Endothelial cell (in vitro differentiated cells): ENCODE measurements at regions not wholly inside any gene's neighbourhood (a gene's known extent, or its start where the extent isn't known, plus 50 kb on each side); places are given as distances from the start of the nearest gene placed in this dataset.

ENCODE experiments used
- DNase-seq: peaks from one replicate; pipeline ENCODE4 v3.0.0; 2021; ENCODE audit warnings: low spot score
- H3K27ac Mint-ChIP-seq: one replicate; pipeline ENCODE4 v1.8.0; 2021; ENCODE audit warnings: mixed read lengths, inconsistent platforms; ENCODE audit not compliant: unreplicated experiment
- H3K27me3 Mint-ChIP-seq: one replicate; pipeline ENCODE4 v1.8.0; 2021; ENCODE audit warnings: mild to moderate bottlenecking, moderate library complexity, mixed read lengths, inconsistent platforms; ENCODE audit not compliant: unreplicated experiment
- H3K36me3 Mint-ChIP-seq: one replicate; pipeline ENCODE4 v1.8.0; 2021; ENCODE audit warnings: mild to moderate bottlenecking, low read depth, mixed read lengths, inconsistent platforms; ENCODE audit not compliant: unreplicated experiment
- H3K4me1 Mint-ChIP-seq: one replicate; pipeline ENCODE4 v1.8.0; 2021; ENCODE audit warnings: mild to moderate bottlenecking, mixed read lengths, inconsistent platforms; ENCODE audit not compliant: unreplicated experiment
- H3K4me3 Mint-ChIP-seq: one replicate; pipeline ENCODE4 v1.8.0; 2021; ENCODE audit warnings: mild to moderate bottlenecking, mixed read lengths, inconsistent platforms; ENCODE audit not compliant: unreplicated experiment
- H3K9me3 Mint-ChIP-seq: one replicate; pipeline ENCODE4 v1.8.0; 2021; ENCODE audit warnings: mixed read lengths, inconsistent platforms; ENCODE audit not compliant: unreplicated experiment
- TF ChIP-seq, protein P1 (sequence below): fragments of 200-600 bp; sonication (generic); IDR thresholded peaks from one replicate; pipeline ENCODE4 v1.5.0; 2021; ENCODE audit warnings: antibody characterized with exemption; ENCODE audit not compliant: unreplicated experiment

DNA sequence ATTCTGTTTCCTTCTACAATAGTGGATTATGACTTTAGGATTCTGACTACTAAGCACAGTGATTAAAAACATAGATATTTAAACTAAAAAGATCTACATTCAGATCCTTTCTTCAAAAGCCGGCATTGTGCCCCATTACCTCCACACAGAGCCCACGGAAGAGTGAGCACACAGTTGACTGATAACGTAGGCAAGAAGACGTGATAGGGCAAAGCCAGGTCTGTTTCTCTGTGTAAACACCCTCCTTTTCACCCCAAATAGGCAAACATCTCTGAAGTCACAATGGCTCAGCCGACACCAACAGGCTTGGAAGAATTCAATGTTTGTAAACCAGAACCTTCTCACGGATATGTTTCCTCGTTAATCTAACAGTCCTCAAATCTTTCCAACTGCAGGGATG lies 302.9 kb downstream of the CMPK2 start:
- Mint-ChIP-seq H3K36me3 (no peaks in the 10 kb centered on the region), H3K9me3 (peaks cover 9% of the 10 kb centered on the region), H3K27ac (no peak overlapping the region), H3K4me1 (no peaks in the 10 kb centered on the region), H3K27me3 (no peaks in the 10 kb centered on the region), H3K4me3 (no peak overlapping the region)
- TF ChIP-seq, protein P1, sequence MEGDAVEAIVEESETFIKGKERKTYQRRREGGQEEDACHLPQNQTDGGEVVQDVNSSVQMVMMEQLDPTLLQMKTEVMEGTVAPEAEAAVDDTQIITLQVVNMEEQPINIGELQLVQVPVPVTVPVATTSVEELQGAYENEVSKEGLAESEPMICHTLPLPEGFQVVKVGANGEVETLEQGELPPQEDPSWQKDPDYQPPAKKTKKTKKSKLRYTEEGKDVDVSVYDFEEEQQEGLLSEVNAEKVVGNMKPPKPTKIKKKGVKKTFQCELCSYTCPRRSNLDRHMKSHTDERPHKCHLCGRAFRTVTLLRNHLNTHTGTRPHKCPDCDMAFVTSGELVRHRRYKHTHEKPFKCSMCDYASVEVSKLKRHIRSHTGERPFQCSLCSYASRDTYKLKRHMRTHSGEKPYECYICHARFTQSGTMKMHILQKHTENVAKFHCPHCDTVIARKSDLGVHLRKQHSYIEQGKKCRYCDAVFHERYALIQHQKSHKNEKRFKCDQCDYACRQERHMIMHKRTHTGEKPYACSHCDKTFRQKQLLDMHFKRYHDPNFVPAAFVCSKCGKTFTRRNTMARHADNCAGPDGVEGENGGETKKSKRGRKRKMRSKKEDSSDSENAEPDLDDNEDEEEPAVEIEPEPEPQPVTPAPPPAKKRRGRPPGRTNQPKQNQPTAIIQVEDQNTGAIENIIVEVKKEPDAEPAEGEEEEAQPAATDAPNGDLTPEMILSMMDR: no peak
- no peak for DNase-seq

DNA sequence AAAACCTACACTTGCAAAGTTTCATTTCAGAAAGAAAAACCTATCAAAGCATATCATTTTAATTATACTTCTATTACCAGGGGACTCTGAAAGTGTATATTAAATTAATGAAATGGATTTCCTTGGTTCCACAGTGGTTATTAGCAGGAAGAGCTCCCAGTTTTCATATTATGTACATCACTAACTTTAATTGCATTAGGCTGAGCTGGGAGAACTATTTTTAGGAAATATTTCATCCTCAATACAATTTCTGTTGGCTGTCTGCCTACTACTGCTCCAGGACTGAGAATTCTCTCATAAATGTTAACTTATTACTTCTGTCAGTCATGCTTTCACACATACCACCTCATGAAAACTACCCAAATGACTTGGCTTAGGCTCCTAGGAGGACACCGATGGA lies 301.4 kb downstream of the CMPK2 start:
- H3K27me3 Mint-ChIP-seq: no peaks in the 10 kb centered on the region
- H3K36me3 Mint-ChIP-seq: no peaks in the 10 kb centered on the region
- H3K27ac Mint-ChIP-seq: no peak overlapping the region
- no peak overlapping the region for H3K4me3 Mint-ChIP-seq
- TF ChIP-seq, protein P1: no peak
- H3K4me1 Mint-ChIP-seq: no peaks in the 10 kb centered on the region
- peaks cover 9% of the 10 kb centered on the region for H3K9me3 Mint-ChIP-seq
- DNase-seq: no peak

DNA sequence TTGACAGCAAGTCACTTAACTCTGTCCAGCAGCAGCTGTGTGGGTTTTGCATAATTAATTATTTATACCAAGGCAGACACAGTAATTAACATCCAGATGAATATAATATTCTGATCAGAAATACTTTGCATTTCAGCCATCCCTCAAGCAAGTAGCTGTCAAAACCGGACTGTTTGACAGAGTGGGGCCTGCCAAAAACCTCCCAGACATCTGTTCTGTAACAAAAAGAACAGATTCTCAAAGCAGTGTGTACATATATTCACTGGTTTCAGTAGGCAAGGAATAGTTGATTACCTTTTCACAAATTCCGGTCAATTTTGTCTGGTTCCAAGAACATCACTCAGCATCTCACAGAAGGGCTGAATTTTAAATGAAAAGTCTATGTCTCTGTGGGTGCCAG lies 291.6 kb downstream of the CMPK2 start:
- no peak overlapping the region for H3K4me3 Mint-ChIP-seq
- no peaks in the 10 kb centered on the region for H3K9me3 Mint-ChIP-seq
- H3K4me1 Mint-ChIP-seq: no peaks in the 10 kb centered on the region
- DNase-seq: no peak
- H3K27ac Mint-ChIP-seq: no peak overlapping the region
- TF ChIP-seq, protein P1: no peak
- H3K27me3 Mint-ChIP-seq: no peaks in the 10 kb centered on the region
- no peaks in the 10 kb centered on the region for H3K36me3 Mint-ChIP-seq

DNA sequence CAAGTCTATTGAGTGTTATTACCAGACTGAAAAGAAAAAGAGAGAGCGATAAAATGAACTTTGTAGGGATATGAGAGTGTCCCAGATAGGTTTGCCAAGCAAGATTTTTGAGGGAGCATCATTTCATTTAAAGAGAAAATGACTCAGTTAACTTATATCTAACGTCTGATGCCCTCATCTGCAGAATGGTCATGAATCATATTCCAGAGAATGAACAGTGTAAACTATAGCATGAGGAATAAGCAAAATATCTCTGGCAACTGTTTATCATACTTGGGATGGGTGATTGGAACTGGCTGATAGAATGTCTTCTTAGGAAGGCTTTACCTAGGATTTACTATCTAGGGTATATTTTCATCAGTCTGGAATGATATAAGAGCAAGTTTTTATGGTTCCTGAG lies 289.4 kb downstream of the CMPK2 start:
- Mint-ChIP-seq H3K27ac (no peak overlapping the region), H3K4me1 (no peaks in the 10 kb centered on the region), H3K9me3 (no peaks in the 10 kb centered on the region), H3K4me3 (no peak overlapping the region), H3K27me3 (no peaks in the 10 kb centered on the region), H3K36me3 (no peaks in the 10 kb centered on the region)
- TF ChIP-seq, protein P1: no peak
- DNase-seq: no peak

DNA sequence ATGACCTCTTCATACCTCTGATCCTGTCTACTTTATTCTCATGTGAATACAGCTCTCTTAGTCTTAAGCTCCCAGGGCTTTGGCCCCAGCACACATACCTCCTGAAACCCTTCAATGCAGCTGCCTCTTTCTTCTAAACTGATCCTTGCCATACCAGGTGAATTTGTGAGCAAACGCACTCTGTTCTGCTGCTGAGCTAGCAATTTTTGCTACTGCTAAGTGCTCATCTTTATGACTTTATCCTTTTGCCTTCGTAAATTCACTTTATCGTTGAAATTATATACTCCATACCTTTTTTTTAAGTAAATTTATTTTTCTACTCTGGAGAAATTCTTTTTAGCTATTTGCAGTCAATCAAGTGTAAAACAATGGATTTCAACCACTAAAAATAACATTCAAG lies 287.7 kb downstream of the CMPK2 start:
- H3K9me3 Mint-ChIP-seq: no peaks in the 10 kb centered on the region
- no peak for DNase-seq
- H3K27ac Mint-ChIP-seq: no peak overlapping the region
- no peak overlapping the region for H3K4me3 Mint-ChIP-seq
- no peaks in the 10 kb centered on the region for H3K36me3 Mint-ChIP-seq
- TF ChIP-seq, protein P1: no peak
- no peaks in the 10 kb centered on the region for H3K27me3 Mint-ChIP-seq
- no peaks in the 10 kb centered on the region for H3K4me1 Mint-ChIP-seq
